GM19193 (cell line): ENCODE measurements at regions not wholly inside any gene's neighbourhood (a gene's known extent, or its start where the extent isn't known, plus 50 kb on each side); places are given as distances from the start of the nearest gene placed in this dataset.

Experiments used
- POLR2A ChIP-seq: IDR thresholded peaks from 4 replicates; pipeline ENCODE4 v1.6.1; 2011; ENCODE audit not compliant: insufficient read depth, insufficient read length; ENCODE audit errors: extremely low read depth

GRCh38 chr4:38223306-38223705, 263.1 kb downstream of the PTTG2 start:
- no peak for TF ChIP-seq POLR2A

- no peak for TF ChIP-seq POLR2A
Measured at GRCh38 chr4:38223782-38224236, 263.6 kb downstream of the PTTG2 start.

- no peak for TF ChIP-seq POLR2A
Measured at GRCh38 chr4:38224850-38225249, 264.7 kb downstream of the PTTG2 start.

DNA sequence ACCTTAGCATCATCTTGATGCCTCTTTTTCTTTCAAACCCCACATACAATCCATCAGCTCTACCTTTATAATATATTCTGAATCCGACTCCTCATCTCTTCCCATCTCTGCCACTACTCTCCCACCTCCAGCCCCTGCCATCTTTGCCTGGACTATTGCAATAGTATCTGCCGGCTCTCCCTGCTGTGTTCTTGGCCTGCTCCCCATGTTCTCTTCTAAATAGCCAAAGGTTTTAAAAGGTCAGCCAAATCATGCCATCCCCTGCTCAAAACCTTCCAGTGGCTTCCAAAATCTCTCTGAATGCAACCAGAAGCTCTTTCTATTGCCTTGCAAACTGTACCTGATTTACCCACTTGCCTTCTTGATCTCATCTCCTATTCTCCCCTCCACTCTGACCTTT, 266.0 kb downstream of the PTTG2 start:
- no peak for TF ChIP-seq POLR2A

DNA sequence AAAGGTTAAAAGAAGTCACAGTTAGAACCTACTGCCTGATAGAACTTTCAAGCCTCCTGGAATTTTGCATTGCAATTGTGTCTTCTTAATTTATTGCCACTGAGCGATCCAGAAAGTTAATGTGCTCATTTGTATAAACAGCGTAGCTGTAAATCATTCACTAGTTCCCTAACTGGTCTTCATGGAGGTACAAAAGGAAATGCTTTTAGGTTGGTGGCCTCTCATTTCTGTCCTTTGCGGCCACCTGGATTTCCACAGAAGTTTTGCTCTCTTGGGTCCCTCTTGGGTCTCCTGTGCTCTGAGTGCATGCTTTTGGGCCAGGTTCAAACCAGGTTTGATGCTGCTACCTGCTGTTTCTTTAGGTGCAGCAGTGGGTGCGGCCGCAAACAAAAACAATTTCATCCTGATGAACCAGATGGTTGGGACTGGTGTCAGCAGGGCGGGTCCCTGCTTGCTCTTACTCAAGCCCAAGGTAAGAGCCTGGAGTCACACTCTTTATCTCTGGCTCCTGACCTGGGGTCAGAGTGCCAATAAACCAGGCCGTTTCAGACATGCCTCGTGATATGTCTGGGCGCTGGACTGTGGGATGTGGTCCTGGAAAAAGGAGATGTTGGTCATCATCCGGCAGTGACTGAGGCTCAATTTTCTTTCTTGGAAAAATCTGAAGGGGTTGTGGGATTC, 270.1 kb downstream of the PTTG2 start:
- no peak for TF ChIP-seq POLR2A

DNA sequence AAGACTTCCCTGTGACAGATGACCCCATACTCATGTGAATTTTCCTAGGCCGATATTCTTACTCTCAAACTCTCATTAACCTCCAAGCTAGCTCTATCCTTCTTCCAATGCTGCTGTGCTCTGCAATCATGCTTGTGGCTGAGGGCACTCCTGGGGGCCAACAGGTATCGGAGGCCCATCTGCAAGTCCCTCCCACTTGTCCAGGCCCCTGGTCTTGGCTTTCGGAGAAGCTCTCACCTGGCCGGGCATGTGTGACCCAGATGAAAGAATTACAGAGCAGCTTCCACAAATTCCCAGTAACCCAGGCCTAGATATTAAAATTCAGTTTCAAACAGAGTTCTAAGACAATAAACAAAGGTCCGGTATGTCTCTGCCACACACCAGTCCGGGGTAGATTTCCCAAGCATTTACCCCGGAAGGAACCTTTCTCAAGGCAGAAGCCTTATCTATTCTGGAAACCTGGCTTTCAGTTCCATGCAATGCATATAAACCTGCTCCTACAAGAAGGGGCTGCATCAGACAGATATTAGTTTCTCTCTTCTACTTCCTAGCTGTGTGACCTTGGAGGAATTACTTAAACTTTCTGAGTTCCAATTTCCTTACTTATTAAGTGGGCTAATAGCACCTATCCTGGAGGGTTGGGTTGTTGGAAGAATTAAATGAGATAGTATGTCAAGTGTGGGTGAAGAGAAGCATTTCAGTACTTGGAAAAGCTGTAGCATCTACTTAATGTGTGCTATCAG, 270.8 kb downstream of the PTTG2 start:
- no peak for TF ChIP-seq POLR2A

GRCh38 chr4:38231626-38232025, 271.4 kb downstream of the PTTG2 start:
- no peak for TF ChIP-seq POLR2A

GRCh38 chr4:38232741-38233140, 272.5 kb downstream of the PTTG2 start:
- no peak for TF ChIP-seq POLR2A

GRCh38 chr4:38233727-38234480, 273.7 kb downstream of the PTTG2 start:
- TF ChIP-seq POLR2A: no peak

DNA sequence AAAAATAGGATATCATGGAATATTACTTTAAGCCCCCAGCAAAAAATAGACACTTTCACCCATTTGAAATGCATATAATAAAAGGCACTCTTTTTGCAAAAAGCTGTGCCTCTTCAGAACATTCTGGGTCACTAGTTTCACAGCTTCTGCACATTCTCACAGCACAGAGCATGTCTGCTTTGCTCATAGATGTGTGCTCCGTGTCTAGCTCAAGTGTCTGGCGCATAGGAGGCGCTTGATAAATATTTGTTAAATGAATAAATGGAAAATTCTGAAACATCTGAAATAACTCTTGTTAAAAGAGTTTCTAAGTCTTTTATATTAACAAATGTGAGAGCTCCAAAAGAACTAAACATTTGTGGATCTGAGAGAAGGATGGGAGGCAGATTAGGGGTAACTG, 275.2 kb downstream of the PTTG2 start:
- TF ChIP-seq POLR2A: no peak

GRCh38 chr4:38236003-38236402, 275.8 kb downstream of the PTTG2 start:
- TF ChIP-seq POLR2A: no peak

DNA sequence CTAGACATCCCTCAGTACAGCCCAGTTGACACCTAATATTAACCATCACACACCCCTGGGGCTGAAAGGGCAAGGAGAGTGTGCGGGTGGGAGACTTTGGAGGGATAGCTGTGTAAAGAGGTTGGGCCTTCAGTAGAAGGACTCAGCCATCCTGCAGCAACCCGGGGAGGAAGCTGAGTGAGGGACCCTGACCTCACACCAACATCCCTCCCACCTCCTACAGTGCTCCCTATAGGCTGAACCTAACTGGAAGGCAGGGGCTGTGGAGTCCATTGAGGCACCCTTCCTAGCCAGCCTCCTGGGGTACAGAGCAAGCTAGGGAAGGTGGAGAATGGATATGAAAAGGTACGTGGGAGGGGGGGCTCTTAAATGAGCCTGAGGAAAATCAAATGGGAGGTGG, 276.3 kb downstream of the PTTG2 start:
- TF ChIP-seq POLR2A: no peak

DNA sequence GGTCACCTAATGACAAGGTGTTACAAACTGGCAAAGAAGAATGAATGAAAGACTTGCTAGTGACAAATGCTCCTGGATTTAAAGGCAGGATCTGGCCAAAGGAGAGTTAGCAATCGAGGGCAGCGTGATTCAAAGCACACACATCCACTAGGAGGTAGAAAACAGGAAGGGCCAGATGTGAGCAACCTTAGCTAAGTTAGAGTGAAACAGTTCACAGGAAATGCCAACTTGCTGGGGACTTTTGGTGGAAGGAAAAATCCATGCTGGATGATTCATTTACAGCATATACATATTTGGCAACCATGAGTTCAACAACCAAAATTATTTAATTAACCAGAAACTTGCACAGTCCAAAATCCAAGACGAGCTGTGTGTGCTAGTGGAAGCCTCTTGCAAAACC, 276.9 kb downstream of the PTTG2 start:
- TF ChIP-seq POLR2A: no peak

DNA sequence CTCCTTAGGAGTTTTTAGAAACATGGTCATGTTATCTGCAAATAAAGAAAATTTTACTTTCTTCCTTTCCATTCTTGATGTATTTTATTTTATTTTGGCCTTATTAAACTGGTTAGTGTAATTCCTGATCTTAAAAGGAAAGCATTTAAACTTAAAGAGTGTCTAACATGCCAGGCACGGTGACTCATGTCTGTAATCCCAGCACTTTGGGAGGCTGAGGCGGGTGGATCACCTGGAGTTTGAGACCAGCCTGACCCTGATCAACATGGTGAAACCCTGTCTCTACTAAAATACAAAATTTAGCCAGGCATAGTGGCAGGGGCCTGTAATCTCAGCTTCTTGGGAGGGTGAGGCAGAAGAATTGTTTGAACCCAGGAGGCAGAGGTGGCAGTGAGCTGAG, 281.3 kb downstream of the PTTG2 start:
- no peak for TF ChIP-seq POLR2A

GRCh38 chr4:38242101-38242500, 281.9 kb downstream of the PTTG2 start:
- no peak for TF ChIP-seq POLR2A
